Mammary epithelial cell (primary cell): ENCODE measurements at regions not wholly inside any gene's neighbourhood (a gene's known extent, or its start where the extent isn't known, plus 50 kb on each side); places are given as distances from the start of the nearest gene placed in this dataset.

Experiments used
- EZH2 ChIP-seq: IDR thresholded peaks from 2 replicates; pipeline ENCODE4 v1.6.1; 2012; ENCODE audit warnings: low read length, inconsistent platforms, borderline replicate concordance
- TF ChIP-seq, protein P1 (sequence below), 2 donors: IDR thresholded peaks in 1 of 2; conservative IDR thresholded peaks in 1 of 2; 2 replicates each; pipeline ENCODE4 v1.5.1; 2011 to 2012; ENCODE audit warnings: inconsistent platforms in 2 of 2, low read length in 2 of 2, mild to moderate bottlenecking in 2 of 2, control low read depth in 1 of 2, low read depth in 1 of 2; ENCODE audit not compliant: insufficient read depth in 1 of 2; ENCODE audit errors: extremely low read depth in 1 of 2

DNA sequence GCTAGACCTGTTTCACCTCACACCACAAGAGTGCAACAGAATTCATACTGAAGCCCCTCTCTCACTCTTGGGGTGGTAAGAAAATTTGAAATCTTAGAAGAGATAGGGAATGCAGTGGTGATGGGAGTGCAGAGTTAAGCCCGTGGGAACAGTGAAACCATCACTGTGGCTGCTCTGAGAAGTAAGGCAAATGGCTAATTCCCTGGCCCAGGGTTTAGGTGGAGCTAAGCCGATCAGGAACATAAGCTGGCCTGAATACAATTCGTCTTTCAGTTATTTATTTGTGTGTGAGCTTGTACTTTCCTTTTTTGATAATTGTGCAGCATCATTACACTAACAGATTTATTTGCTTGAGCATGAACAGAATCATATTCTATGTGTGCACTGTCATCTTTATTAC is 1070.6 kb downstream of the STPG2 start:
- TF ChIP-seq, protein P1, sequence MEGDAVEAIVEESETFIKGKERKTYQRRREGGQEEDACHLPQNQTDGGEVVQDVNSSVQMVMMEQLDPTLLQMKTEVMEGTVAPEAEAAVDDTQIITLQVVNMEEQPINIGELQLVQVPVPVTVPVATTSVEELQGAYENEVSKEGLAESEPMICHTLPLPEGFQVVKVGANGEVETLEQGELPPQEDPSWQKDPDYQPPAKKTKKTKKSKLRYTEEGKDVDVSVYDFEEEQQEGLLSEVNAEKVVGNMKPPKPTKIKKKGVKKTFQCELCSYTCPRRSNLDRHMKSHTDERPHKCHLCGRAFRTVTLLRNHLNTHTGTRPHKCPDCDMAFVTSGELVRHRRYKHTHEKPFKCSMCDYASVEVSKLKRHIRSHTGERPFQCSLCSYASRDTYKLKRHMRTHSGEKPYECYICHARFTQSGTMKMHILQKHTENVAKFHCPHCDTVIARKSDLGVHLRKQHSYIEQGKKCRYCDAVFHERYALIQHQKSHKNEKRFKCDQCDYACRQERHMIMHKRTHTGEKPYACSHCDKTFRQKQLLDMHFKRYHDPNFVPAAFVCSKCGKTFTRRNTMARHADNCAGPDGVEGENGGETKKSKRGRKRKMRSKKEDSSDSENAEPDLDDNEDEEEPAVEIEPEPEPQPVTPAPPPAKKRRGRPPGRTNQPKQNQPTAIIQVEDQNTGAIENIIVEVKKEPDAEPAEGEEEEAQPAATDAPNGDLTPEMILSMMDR (conservative IDR thresholded peaks at IDR 0.05 in 1 of 2, IDR thresholded peaks at IDR 0.05 in 1 of 2; ENCODE audit: extremely low read depth in 1 of 2, insufficient read depth in 1 of 2, low read depth in 1 of 2, low read length in 2 of 2), result no peak
- TF ChIP-seq EZH2, result no peak
